Kidney epithelial cell (primary cell): ENCODE measurements at regions not wholly inside any gene's neighbourhood (a gene's known extent, or its start where the extent isn't known, plus 50 kb on each side); places are given as distances from the start of the nearest gene placed in this dataset.

Source experiments
- DNase-seq: peaks from one replicate; pipeline ENCODE4 v3.0.0-alpha.2; 2010; ENCODE audit warnings: low read depth
- H3K27me3 ChIP-seq: 2 replicates; pipeline ENCODE4 v1.6.0; 2011; ENCODE audit warnings: low read length; ENCODE audit not compliant: control insufficient read depth, insufficient read depth
- H3K36me3 ChIP-seq: 2 replicates; pipeline ENCODE4 v1.5.1; 2011; ENCODE audit warnings: low read length; ENCODE audit not compliant: control insufficient read depth, insufficient read depth
- H3K4me3 ChIP-seq: 2 replicates; pipeline ENCODE4 v1.5.1; 2011; ENCODE audit warnings: low read depth, mild to moderate bottlenecking, control low read depth, low read length
- TF ChIP-seq, protein P1 (sequence below): IDR thresholded peaks from 2 replicates; pipeline ENCODE4 v1.5.1; 2011; ENCODE audit warnings: mild to moderate bottlenecking, moderate library complexity, low read length, control low read depth, inconsistent platforms; ENCODE audit not compliant: insufficient read depth, poor library complexity, severe bottlenecking

GRCh38 chr4:62901101-62901500 lies 1508.1 kb downstream of the TECRL start:
- Histone ChIP-seq H3K4me3 (no peak overlapping the region), H3K27me3 (no peaks in the 10 kb centered on the region), H3K36me3 (no peaks in the 10 kb centered on the region)
- DNase-seq = no peak
- TF ChIP-seq, protein P1, sequence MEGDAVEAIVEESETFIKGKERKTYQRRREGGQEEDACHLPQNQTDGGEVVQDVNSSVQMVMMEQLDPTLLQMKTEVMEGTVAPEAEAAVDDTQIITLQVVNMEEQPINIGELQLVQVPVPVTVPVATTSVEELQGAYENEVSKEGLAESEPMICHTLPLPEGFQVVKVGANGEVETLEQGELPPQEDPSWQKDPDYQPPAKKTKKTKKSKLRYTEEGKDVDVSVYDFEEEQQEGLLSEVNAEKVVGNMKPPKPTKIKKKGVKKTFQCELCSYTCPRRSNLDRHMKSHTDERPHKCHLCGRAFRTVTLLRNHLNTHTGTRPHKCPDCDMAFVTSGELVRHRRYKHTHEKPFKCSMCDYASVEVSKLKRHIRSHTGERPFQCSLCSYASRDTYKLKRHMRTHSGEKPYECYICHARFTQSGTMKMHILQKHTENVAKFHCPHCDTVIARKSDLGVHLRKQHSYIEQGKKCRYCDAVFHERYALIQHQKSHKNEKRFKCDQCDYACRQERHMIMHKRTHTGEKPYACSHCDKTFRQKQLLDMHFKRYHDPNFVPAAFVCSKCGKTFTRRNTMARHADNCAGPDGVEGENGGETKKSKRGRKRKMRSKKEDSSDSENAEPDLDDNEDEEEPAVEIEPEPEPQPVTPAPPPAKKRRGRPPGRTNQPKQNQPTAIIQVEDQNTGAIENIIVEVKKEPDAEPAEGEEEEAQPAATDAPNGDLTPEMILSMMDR = no peak

DNA sequence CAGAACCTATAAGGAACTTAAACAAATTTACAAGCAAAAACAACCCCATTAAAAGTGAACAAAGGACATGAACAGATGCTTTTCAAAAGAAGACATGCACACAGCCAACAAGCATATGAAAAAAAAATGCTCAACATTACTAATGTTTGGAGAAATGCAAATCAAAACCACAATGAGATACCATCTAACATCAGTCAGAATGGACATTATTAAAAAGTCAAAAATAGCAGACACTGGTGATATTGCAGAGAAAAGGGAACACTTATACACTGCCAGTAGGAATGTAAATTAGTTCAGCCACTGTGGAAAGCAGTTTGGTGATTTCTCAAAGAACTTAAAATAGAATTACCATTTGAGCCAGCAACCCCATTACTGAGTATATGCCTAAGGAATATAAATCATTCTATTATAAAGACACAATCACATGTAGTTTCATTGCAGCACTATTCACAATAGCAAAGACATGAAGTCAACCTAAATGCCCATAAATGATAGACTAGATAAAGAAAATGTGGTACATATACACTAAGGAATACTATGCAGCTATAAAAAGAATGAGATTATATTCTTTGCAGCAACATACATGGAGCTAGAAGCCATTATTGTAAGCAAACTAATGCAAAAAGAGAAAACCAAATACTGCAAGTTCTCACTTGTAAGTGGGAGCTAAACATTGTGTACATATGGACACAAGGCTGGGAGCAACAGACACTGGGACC lies 1509.4 kb downstream of the TECRL start:
- H3K27me3 ChIP-seq = no peaks in the 10 kb centered on the region
- TF ChIP-seq, protein P1 = no peak
- DNase-seq = no peak
- no peaks in the 10 kb centered on the region for H3K36me3 ChIP-seq
- H3K4me3 ChIP-seq = no peak overlapping the region

- Histone ChIP-seq H3K36me3 (no peaks in the 10 kb centered on the region), H3K4me3 (no peak overlapping the region), H3K27me3 (no peaks in the 10 kb centered on the region)
- no peak for DNase-seq
- TF ChIP-seq, protein P1 = no peak
Measured at GRCh38 chr4:62898115-62898514, 1511.1 kb downstream of the TECRL start.

GRCh38 chr4:62896721-62897120 lies 1512.5 kb downstream of the TECRL start:
- Histone ChIP-seq H3K36me3 (no peaks in the 10 kb centered on the region), H3K4me3 (no peak overlapping the region), H3K27me3 (no peaks in the 10 kb centered on the region)
- DNase-seq = no peak
- TF ChIP-seq, protein P1 = no peak

DNA sequence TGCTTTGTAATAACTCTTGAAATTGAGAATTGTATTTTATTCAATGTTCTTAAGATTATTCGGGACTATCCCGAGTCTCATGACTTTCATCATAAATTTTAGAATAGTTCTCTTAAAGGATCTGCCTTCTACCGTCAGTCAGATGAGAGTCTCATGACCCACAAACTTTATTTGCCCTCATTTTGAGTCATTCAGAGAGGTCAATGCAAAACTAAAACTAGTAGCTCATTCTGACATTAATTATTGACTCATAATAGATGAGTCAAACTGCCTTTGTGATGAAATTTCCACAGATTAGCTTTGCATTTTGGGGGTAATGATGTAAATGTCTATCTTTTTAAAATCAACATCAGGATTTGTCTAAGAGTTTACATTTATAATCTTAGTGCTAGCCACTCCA lies 1527.3 kb downstream of the TECRL start:
- no peak for DNase-seq
- H3K4me3 ChIP-seq = no peak overlapping the region
- no peaks in the 10 kb centered on the region for H3K27me3 ChIP-seq
- no peaks in the 10 kb centered on the region for H3K36me3 ChIP-seq
- TF ChIP-seq, protein P1 = no peak

DNA sequence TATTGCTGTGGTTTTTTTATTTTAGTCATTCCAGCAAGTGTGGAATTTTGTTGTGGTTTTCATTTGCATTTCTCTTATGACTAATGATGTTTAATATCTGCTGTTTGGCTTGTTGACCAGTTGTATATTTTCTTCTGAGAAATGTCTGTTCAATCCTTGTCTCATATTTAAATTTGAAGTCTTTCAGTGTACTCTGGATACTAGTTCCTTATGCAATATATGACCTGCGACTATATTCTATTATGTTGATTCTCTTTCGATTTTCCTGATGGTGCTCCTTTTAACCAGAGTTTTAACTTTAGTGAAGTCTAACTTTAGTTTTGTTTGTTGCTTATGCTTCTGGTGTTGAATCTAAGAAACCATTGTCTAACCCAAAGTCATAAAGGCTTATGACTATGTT lies 1528.0 kb downstream of the TECRL start:
- no peak for DNase-seq
- H3K36me3 ChIP-seq = no peaks in the 10 kb centered on the region

More for the DNA sequence above, 1528.0 kb downstream of the TECRL start:
- Histone ChIP-seq H3K27me3 (no peaks in the 10 kb centered on the region), H3K4me3 (no peak overlapping the region)
- TF ChIP-seq, protein P1 = no peak
